GM21360 (cell line): ENCODE measurements at regions not wholly inside any gene's neighbourhood (a gene's known extent, or its start where the extent isn't known, plus 50 kb on each side); places are given as distances from the start of the nearest gene placed in this dataset.

Source experiments
- ATAC-seq: cut with Tn5 transposase; IDR thresholded peaks from one replicate; pipeline ENCODE4 v1.9.1; 2021; ENCODE audit warnings: mild to moderate bottlenecking, moderate library complexity; ENCODE audit not compliant: unreplicated experiment

DNA sequence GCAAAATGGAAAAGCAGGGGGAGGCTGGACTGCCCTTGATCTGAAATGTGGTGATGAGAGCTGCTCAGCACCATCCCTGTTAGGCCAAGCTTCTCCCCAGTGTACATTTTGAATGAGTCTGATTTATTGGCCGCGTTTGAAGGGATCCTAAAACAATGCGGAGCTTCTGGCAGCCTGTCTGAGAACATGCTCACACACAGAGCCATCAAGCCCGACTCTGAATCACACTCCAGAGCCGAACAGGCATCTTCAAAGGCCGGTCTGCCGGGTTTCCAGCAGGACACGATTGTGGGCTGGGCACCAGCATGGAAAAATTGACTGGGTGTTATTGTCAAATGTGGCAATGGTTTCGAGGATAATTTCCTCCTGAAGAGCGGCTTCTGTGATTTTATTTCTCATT lies 235.9 kb downstream of the TFAP2C start:
- ATAC-seq: no peak

DNA sequence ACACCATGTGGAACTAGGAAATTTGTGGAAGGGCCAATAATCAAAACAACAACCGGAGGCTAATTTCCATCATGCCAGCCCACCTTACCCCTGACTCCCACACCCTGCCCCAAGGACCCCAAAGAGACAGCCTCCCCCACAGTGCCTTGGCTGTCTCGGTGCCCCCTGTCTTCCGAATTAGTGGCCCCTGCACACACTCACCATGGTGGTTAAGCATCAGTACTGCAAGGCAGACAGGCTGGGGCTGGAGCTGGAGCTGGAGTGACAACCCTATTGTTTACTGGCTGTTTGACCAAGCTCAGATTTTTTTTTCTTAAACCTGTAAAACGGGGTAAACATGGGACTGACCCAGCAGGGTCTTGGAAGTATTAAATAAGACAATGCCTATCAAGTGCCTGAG lies 238.0 kb downstream of the TFAP2C start:
- ATAC-seq: no peak

DNA sequence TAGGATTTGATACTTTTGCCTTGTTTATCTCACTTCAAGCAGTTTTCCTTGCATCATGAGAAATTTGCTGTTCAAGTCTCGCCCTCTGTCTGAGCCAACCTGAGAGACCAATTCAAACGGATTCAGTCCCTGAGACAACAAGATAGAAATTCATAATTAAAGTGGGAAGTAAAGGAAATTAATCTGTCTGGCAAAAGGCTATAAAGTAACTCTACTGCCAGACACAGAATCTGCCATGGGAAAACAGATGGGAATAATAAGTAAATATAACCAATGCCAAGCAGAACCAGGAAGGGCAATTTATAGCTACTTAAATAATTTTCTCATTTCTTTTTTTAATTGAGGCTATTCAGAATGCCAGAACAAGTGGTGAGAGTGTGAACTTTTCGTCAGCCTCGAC lies 239.6 kb downstream of the TFAP2C start:
- no peak for ATAC-seq

DNA sequence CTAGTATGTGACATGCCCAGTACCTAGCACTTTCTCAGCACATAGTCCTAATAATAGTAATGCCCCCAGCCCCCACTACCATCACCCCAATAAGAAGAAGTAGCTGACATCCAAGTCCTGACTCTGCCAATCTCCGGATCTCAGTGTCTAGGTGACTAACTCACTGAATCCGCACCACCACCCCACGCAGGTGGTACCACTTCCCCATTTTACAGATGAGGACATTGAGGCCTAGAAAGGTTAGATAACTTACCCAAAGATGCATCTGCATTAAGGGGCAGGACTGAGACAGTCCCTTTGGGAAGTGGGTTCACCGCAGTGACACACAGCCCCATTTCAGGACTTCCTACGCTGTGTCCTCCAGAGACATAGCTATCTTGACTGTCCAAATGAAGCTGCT lies 241.2 kb downstream of the TFAP2C start:
- ATAC-seq: no peak

DNA sequence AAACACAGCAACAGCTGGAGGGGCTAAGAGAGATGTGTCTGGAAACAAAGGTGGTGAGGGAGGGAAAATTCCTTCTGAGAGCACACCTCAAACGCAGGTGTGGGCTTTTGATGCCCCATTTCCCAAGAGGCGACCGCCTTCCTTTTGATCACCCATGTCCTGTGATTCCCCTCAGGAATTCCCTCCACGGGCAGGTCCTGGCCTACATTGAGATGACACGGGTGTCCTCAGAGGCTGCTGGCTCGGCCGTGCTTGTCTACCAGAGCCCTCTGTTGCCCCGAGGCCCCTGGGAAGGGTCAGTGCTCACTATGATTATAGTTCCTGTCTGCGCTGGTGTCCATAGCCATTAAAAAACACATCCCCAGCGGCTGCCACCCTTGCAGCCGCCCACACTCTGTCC lies 242.6 kb downstream of the TFAP2C start:
- no peak for ATAC-seq

DNA sequence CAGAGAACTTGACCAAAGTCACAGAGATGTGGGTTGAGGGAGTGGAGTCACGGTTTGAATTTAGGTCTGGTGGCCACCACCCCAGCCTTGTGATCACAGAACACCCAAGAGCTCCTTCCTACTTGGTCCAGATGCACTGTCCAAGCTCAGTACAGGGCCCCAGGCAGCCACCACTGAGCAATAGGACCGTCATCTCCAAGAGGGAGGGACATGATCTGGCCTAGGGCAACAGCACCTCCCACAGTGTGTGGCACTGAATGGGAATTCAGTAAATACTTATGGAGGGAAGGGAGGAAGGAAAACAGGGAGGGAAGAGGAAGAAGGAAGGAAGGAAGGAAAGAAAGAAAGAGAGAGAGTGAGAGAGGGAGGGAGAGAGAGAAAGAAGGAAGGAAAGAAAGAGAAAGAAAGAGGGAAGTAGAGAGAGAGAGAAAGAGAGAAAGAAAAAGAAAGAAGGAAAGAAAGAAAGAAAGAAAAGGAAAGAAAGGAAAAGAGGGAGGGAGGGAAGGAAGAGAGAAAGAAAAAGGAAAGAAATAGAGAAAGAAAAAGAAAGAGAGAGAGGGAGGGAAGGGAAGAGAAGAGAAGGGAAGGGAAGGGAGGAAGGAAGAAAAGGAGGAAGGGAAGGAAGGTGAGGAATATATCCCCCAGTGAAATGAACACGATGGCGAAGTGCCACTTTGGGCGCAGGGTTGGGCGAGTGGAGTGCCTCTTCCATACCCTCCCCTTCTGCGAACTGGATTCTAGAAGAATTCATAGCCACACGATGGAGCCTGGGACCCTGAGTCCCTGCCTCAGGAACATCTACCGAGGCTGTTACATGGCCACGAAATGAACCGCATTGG lies 243.7 kb downstream of the TFAP2C start:
- ATAC-seq: no peak

DNA sequence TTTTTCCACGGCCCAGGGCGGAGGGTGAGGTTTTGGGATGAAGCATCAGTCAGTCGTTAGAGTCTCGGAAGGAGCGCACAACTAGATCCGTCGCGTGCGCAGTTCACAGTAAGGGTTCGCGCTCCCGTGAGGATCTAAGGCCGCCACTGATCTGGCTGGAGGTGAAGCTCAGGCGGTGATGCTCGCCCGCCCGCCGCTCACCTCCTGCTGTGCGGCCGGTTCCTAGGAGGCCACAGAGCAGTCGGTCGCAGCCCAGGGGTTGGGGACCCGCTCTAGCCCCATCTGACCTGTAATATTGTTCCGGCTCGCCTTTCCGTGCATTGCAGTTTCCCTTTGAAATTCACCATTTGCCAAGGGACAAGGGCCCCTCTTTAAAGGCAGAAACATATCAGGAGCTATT lies 244.7 kb downstream of the TFAP2C start:
- ATAC-seq: no peak

DNA sequence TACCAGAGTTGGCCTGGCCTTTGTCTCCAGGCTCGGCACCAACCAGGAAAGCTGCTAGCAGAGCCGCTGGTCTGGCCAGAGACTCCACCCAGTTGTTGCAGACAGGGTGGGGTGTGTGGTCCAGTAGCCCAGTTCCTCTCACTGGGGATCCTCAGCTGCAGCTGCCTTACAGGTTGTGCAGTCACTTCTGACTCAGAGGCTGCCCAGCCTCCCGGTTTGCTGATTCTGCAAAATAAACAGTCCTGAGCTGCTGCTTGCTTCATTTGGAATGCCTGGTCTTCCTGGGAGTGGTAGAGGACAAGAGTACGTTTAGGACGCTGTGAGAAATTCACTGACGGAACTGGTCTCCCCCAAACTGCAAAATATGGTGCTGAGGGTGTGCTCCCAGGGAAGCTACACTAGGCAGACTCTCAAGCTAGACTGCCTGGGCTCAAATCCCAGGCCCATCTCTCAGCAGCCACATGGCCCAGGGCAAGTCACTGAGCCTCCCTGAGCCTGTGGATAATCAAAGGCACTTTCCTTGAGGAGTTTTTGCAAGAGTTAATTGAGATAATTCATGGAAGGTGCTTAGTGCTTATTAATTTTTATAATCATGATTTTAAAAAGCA lies 246.1 kb downstream of the TFAP2C start:
- ATAC-seq: no peak

DNA sequence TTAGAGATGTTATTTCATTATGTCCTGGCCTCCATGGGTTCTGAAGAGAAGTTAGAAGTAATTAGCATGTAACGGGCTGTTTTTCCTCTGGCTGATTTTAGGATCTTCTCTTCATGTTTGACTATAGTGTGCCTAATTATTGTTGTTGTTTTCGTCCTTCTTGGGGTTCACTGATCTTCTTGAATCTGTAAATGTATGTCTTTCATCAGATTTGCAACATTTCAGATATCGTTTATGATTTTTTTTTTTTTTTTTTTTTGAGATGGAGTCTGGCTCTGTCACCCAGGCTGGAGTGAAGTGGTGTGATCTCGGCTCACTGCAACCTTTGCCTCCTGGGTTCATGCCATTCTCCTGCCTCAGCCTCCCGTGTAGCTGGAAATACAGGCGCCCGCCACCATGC lies 246.7 kb downstream of the TFAP2C start:
- ATAC-seq: no peak

DNA sequence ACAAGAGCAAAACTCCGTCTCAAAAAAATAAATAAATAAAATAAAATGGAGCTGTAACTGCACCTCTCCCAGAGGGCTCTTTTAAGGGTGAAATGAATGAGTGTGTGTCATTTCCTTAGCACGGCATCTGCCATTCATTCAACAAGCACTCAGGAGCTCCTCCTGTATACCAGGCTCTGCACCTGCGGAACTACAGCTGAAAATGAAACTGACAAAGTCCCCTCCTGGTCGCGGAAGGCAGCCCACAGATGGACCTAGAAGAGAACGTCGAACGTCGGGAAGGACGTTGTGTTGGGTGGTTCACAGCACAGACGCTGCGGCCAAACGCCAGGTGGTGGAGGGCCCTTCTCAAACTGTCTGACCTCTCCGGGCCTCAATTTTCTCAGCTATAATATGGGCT lies 256.4 kb downstream of the TFAP2C start:
- no peak for ATAC-seq

DNA sequence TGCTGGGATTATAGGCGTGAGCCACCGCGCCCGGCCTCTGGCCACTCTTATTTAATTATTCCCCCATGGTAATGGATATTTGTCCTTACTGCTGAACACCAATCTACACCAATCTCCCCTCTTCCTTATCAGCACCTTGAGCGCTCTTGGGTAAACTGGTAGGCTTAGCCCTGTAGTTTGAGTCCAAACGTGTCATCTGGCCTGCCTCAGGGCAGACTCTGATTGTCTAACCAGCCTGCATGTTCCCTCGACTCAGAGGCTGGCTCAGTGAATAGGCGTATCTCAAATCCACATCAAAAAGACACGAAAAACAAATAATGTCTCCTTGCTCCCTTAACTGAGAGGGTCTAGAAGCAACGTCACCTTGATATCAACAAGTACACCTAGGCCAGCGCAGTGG lies 260.9 kb downstream of the TFAP2C start:
- no peak for ATAC-seq

DNA sequence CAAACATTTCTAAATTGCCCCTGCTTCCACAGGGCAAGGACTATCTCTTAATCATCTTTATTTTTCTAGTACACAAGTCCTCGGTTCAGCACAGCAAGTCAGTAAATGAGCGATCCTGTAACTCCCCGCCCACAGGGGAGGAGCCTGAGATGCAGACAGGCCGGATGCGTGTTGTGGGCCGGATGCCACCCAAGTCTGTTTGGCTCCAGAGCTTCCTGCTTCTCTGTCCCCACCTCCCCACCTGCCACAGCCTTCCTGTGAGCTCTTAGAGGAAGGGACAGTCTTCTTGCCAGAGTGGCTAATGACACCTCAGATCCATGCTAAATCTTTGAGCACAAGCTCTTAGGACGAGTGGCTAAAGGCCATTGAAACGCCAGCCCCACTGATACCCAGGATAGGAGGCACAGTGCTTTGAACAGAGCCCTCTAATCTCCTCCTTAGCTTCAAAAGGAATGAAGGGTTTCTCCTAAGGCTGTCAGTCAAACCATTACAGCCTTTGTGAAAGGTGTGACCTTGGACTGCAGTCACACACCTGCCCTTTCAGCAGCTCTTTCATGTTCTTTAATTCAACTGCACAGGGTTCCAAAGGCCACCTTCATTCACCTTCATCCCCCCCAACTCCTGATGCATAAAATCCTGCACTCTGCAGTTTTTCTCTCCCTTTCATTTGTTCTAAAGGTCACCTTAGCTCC lies 264.3 kb downstream of the TFAP2C start:
- ATAC-seq: no peak

DNA sequence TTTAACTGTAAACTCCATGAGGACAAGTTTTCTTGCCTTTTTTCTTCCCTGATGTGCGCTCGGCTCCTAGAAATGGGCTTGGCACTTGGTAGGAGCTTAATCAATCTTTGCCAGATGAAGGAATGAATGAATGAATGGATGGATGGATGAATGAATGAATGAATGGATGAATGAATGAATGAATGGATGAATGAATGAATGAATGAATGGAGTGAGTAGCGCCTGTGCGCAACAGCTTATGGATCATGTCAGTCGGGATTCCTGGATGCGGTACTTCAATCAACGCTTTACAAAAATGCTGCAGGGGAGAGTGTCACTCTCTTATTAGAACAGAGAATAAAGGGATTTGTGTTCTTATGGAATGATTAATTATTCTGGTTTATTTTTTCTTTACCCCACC lies 267.3 kb downstream of the TFAP2C start:
- ATAC-seq: no peak

DNA sequence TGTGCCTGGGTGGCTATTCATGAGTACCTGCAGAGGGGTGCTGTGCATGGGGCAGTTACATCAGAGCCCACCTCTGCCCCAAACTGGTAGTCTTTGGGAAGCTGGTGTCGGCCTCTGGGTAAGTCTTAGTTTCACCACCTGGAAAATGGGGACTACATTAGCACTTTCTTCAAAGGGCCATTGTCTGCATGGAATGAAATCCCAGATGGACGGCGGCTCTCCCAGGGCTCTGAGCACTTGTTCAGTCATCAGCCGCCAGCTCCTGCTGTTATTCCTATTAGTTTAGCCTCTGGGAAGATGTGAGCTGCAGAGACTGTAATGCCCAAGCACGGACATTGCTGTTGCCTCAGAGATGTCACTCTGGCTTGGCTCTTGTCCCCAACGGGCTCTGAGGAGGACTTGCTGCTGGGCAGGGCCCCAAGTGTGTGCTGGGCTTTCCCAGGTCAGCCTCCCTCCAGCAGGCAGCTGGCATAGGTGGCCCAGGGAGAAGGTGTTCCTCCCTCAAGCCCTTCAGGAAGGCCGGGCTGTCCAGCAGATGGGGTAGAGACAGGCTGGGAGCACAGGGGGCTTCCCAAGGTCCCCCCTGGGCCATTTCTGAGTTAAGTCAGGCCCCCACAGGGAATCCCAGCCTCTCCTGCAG lies 268.3 kb downstream of the TFAP2C start:
- ATAC-seq: no peak

DNA sequence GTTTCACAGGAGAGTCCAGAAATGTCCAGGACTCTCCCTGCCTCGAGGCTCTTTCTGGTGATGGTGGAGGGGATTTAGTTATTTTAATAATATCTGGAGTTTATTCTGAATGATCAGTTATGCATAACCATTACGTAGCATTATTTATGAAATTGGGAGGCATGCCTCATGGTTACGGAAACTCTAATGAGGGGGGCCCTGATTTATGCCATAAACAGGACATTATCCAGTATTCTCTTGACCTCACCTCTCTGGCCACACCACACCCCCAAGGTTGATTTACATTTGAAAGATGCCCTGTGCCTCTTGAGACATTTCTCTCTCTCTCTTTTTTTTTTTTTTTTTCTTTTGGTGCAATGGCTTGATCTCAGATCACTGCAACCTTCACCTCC lies 268.8 kb downstream of the TFAP2C start:
- ATAC-seq: no peak

DNA sequence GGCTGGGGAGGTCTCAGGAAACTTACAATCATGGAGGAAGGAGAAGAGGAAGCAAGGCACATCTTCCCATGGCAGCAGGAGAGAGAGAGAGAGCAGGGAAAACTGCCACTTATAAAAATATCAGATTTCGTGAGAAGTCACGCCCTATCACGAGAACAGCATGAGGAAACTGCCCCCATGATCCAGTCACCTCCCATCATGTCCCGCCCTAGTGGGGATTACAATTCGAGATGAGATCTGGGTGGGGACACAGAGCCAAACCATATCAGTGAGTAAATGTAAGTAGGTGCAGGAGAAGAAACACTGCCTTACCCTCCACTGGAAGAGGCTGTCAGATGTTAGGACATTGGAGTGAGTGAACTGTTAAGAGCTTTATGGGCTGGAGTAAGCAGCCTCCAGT lies 270.4 kb downstream of the TFAP2C start:
- ATAC-seq: no peak

DNA sequence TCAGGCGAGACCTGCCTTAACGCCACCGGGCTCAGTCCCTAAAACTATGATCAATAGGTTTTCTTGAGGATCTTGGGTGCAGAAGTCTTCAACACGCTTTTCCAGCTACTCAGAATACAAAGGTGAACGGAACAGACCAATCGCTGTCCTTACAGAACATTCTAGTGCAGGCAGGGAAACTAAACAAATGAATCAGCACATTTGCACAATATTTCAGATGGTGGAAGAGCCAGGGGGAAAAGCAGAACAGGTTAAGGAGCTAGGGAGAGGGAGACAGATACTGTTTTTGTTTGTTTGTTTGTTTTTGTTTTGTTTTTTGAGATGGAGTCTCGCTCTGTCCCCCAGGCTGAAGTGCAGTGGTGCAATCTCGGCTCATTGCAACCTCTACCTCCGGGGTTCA lies 271.1 kb downstream of the TFAP2C start:
- ATAC-seq: no peak

DNA sequence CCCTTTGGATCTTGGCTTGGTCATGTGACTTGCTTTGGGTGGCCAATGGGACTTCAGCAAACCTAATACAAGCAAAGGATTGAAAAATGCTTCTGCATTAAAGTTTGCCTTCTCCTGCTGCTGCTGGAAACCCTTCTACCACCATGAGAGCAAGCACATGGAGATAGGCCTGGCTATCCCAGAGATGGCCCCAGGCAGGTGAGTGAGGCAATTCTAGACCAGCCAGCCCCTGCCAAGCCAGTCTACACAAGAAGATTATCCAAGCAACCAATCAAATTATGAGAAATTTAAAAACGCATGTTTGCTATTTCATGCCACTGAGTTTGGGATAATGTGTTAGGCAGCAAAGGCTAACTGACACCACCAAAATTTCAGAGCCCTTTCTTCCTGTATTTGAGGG lies 274.3 kb downstream of the TFAP2C start:
- ATAC-seq: no peak

DNA sequence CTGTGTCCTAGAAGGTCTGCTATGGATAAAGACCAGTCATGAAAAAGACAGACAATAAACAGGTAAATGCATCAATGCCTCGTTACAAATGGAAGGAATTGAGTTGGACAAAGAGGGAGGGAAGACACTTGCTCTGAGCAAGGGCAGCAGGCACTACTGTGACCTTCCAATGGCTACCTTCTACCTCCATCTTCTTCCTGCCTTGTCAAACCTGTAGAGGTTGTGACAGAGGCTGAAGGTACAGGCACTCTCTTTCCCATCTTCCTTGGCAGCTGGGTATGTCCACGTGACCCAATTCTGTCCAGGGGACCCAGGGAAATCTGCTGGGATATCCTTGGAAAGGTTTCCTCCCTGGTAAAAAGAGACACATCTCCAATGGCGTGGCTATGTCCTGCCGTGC lies 274.8 kb downstream of the TFAP2C start:
- ATAC-seq: no peak

DNA sequence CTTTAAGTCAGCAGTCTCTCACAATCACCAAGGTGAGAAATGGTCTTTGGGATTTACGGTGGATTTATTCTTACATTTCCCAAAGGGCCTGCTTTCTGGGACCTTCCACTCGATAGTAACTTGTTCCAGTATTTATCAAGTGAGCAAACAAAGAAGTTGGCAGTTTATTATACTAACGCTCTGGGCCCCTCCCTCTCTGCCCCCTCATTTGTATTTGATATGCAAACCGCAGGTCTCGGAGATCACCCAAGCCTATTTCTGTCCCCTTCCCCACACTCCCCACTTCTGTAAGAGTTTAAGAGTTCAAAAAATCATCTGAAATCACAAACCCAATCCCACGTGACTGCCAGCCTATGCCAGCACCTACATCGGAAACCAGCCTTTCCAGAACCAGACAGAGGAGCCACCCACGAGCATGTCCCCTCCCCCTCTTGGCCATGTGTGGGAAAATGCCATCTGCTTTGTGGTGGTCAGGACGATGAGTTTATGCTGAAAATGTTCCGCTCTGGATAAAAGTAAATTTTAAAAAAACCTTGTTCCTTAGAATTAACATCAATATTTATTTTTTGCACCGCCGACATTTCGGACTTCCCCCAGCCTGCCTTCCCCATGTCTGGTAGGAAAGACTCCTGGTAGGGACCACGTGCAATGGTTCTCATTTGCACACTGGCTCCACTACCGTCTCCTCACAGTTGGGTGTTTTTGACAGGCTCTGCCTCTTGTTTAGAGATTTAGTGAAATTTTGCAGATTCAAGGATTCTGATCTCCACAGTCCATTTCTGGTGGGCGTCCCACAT lies 281.0 kb downstream of the TFAP2C start:
- no peak for ATAC-seq

DNA sequence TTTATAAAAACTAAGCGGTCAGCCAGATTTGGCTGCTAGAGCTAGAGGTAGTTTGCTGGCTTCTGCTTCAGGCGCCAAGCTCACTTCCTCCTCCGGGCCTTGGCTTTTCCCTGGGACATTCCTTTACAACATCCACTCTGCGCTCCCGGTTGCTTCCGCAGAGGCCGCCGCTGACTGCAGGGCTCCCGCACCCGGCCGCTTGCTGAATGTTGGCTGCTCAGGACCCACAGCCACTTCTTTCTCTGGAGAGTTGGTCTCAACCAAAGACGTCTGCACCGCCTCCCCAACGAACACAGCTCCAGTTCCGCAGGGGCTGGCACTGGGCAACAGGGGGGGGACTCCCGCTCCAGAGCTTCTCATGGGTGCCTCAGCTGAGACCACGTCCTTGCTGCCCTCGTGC lies 282.8 kb downstream of the TFAP2C start:
- no peak for ATAC-seq
